ENCODE measurements at regions not wholly inside any gene's neighbourhood (a gene's known extent, or its start where the extent isn't known, plus 50 kb on each side); places are given as distances from the start of the nearest gene placed in this dataset.

- TF ChIP-seq CTCF (IDR thresholded peaks at IDR 0.05; ENCODE audit: poor library complexity, severe bottlenecking) (no peak), MXI1 (conservative IDR thresholded peaks at IDR 0.05; ENCODE audit: poor library complexity, severe bottlenecking) (no peak), EP300 (conservative IDR thresholded peaks at IDR 0.05; ENCODE audit: poor library complexity, severe bottlenecking) (no peak)
Observed at GRCh38 chrX:39008549-39008948, 207.3 kb downstream of the MID1IP1 start.
